ENCODE measurements at regions not wholly inside any gene's neighbourhood (a gene's known extent, or its start where the extent isn't known, plus 50 kb on each side); places are given as distances from the start of the nearest gene placed in this dataset.

GRCh38 chr12:123078120-123078465 is 72.8 kb downstream of the PITPNM2 start:
- in situ Hi-C loops (cut with HindIII; ENCODE audit: low sequenced_read_pairs), result no loop called here

DNA sequence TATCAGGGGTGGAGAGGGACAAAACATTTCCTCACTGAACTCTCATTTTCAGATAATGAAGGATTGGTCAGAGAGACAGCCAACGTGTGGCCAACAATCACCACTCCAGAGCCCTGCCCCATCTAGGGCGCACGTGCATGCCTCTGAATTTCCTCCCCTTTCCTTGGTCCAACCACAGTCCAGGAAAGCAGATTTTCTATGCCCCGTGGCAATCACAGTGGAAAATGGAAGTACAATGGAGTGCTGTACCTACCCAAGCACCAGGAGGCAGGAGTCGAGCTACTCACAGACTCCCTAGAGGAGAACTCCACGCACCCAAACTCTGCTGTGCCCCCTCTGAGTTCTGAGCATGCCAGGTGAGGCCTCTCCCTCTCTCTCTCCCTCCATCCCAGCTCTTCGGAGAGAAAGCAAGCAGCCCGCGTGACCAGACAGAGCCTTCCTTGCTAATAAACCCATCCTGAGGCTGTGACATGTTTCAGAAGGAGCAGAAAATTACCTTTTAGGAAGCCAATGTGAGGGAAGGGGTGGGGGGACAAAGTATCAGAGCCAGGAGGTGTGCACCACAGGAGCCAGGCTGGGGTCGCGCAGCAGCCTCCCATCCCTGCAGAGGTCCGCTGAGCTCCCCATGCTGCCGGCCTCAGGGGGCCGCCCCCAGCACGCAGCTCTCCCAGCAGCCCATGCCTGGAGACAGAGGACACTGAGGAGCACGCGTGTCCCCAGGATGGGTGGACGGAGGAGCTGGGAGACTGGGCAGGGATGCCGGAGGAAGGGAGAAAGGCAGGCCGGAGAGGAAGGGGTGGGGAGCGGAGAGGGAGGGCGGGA is 73.4 kb downstream of the PITPNM2 start:
- in situ Hi-C loops (cut with HindIII; ENCODE audit: low sequenced_read_pairs), result no loop called here

GRCh38 chr12:123076604-123077297 is 74.1 kb downstream of the PITPNM2 start:
- in situ Hi-C loops (cut with HindIII; ENCODE audit: low sequenced_read_pairs), result no loop called here

DNA sequence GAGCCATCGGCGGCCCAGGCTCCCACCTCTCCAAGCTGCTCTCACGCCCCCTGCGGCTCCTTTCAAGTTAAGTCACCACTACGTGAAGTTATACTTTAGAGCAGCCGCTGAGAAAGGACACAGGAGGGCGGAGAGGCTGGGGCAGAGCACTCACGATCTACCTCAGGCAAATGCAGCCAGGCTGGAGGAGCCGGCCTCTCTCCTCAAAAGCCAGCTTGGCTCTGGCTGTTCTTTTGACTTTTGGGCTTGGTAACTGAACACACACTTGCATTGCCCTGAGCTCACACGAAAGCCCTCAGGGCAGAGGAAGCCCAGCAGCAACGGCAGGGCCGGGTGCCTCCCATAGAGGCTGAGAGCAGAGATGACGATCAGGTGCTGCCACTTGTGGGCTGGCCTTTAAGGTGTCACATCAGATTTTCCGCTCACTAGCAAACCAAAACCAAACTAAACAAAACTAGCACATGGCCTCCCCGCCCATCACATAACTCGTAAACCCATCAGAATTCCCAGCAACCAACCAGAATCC is 75.2 kb downstream of the PITPNM2 start:
- in situ Hi-C loops (cut with HindIII; ENCODE audit: low sequenced_read_pairs), result no loop called here

- in situ Hi-C loops (cut with HindIII; ENCODE audit: low sequenced_read_pairs), result no loop called here
Observed at GRCh38 chr12:123075087-123075645, 75.7 kb downstream of the PITPNM2 start.

DNA sequence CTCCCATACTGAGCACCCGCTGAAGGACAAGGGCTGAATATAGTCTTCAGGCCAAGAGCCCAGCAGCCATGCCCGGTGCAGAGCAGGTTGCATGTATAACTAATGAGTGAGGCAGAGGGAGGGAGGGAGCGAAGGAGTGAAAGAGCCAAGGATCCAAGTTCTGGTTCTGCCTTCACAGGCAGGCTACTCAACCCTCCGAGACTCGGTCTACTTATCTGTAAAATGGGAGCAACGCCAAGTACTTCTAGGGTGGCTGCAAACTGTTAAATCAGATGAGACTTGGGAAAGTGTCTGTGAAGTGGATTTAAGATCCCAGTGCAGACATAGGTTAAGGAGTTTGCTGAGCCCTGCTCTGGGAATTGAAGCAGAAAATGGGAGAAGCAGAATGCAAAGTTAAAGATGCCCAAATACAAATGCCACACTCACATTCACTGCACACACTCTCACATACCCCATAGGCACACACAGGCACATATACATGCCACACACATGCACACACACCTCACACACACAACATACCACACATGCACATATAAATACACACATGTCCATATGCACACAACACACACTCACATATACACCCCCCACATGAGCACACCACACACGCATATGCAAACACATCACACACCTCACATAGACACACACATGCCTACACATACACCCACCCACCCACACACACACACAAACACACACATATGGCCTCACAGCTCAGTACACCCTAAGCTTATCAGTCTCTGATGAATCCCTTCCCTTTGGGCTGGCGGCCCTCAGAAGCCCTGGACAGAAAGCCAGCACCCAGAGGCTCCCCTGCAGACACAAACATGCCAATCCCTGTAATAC is 76.7 kb downstream of the PITPNM2 start:
- in situ Hi-C loops (cut with HindIII; ENCODE audit: low sequenced_read_pairs), result no loop called here

- in situ Hi-C loops (cut with HindIII; ENCODE audit: low sequenced_read_pairs), result no loop called here
Observed at GRCh38 chr12:123073292-123073691, 77.6 kb downstream of the PITPNM2 start.

DNA sequence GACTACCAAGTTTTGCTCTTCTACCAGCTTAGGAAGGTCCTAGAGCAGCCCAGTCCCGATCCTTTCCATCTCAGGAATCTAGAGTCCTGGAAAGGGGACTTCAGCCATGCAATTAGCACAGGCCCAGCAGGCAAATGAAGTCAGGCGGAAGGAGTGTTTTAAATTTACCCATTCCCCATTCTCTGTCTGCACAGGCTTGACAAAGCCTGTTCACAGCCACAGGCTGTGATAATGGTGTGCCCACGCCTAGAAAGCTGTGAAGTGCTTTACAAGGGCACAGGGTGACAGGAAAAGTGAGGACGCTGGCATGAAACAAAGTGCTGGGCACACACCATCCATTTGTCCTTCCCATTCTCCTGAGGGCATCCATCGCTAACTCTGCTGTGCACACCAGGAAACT is 79.0 kb downstream of the PITPNM2 start:
- in situ Hi-C loops (cut with HindIII; ENCODE audit: low sequenced_read_pairs), result no loop called here

GRCh38 chr12:123071099-123071800 is 79.6 kb downstream of the PITPNM2 start:
- in situ Hi-C loops (cut with HindIII; ENCODE audit: low sequenced_read_pairs), result no loop called here

DNA sequence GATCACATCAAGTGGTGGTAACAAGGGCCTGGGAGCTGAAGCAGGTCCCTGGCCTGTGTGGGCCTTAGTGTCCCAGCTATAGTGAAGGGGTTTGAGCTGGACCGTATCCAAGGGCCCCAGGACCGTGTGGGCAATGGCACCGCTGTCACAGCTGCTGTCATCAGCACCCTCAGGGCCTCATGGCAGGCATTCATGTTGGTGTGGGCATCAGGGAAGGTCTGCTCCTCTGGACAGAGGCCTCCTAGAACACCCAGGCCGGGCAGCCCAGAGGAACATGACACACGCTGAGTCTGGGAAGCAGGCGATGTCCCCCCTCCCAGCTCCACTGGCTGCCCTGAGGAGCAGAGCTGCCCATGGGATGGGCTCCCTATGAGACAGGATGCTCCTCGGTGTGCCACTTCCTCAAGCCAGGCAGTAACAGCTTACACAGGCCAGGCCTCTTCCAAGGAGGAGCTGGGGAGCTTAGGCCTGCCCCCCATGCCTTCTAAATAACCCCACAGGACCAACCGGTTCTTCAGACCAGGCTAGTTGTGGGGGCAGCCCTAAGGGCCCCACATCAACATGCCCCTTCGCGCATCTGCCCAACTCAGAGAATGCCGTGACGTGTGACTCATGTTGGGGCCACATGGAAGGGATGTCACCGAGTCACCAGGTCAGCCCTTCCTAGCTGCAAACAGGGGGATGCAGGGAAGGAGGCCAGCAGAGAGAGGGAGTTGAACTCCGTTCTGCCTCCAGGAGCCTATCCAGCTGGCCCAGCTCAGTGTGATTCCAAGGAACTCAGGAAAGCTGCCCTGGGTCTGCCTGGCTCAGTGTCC is 80.4 kb downstream of the PITPNM2 start:
- in situ Hi-C loops (cut with HindIII; ENCODE audit: low sequenced_read_pairs), result no loop called here

- in situ Hi-C loops (cut with HindIII; ENCODE audit: low sequenced_read_pairs), result no loop called here
Observed at GRCh38 chr12:123069436-123070266, 81.2 kb downstream of the PITPNM2 start.

DNA sequence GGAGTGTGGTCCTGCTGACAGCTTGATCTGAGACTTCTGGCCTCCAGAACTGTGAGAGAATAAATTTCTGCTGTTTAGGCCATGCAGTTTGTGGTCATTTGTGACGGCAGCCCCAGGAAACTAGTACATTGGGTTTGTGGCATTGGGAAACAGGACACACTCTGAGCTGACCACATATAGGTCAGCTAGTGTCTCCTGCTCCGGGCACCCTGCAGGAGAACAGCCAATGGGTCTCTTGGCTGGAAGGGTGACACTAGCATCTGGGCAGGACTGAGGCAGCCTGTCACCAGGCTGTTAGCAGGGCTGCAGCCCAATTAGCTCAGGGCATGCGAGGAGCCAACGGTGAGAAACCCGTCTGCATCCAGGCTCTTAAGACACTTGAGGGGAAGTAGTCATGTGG is 83.2 kb downstream of the PITPNM2 start:
- in situ Hi-C loops (cut with HindIII; ENCODE audit: low sequenced_read_pairs), result no loop called here

DNA sequence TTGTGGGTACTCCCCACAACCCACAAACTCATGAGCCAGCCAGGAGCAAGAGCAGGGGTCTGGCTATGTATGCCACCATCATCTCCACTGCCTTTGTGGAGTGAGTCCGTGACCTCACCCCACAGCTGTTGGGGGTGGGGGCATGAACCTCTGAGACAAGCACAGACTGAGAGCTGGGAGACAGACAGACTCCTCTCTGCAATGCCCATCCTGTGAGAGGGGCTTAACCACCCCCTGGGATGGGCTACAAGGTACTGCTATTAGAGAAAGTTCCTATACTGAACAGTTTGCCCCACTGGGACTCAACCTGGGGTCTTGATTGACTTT is 84.5 kb downstream of the PITPNM2 start:
- in situ Hi-C loops (cut with HindIII; ENCODE audit: low sequenced_read_pairs), result no loop called here

- in situ Hi-C loops (cut with HindIII; ENCODE audit: low sequenced_read_pairs), result no loop called here
Observed at GRCh38 chr12:123065676-123066383, 85.1 kb downstream of the PITPNM2 start.

- in situ Hi-C loops (cut with HindIII; ENCODE audit: low sequenced_read_pairs), result no loop called here
Observed at GRCh38 chr12:123064885-123065619, 84.6 kb downstream of the ARL6IP4 start.

DNA sequence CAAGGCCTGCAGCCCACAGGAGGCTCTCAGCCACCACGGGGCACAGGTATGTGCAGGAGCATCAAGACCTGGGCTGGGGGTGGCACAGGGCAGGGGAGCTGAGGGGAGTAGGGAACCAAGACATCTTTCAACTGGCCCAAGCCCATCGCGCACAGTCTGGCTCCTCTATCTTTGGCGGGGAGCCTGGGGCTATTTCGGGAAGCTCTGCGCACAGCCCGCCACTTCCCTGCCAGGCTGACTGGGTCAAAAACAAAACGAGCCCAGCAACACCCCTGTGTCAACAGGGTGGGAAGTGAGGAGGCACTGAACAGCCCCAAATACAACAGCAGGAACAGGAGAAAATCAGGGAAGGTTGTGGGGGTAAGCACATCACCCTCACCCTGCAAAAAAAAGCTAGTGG is 83.9 kb downstream of the ARL6IP4 start:
- in situ Hi-C loops (cut with HindIII; ENCODE audit: low sequenced_read_pairs), result no loop called here

DNA sequence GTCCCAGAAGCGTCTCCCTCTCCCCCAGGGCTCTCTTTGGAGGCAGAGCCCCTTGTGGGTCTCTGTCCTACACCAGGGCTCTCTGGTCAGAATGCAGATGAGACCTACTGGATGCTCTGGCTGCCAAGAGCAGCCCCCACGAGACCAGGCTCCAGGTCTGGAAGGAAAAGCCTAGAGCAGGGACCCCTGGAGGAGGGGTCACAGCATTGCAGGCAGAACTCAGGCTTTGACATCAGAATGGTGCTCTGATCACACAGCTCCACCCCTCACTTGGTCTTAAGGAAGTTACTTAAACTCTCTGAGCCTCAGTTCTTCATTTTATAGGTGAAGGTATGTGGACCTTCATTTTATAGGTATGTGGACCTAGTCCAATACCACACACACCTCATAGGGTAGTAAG is 83.1 kb downstream of the ARL6IP4 start:
- in situ Hi-C loops (cut with HindIII; ENCODE audit: low sequenced_read_pairs), result no loop called here
